Cardiac muscle cell (in vitro differentiated cells and primary cell): ENCODE measurements at regions not wholly inside any gene's neighbourhood (a gene's known extent, or its start where the extent isn't known, plus 50 kb on each side); places are given as distances from the start of the nearest gene placed in this dataset.
A peak's percentile ranks its signal among the peaks of the same experiment; 100 is the strongest.

Experiments used
- DNase-seq, 2 donors: peaks; one replicate each; pipeline versions ENCODE4 v3.0.0 to v3.0.0-alpha.2; 2010 to 2017; ENCODE audit warnings: low read depth in 1 of 2, low spot score in 1 of 2
- H3K27ac ChIP-seq: fragments of 200-600 bp; sonication (generic); 2 replicates; pipeline ENCODE4 v1.5.1; 2016
- H3K27me3 ChIP-seq: fragments of 200-600 bp; sonication (generic); 2 replicates; pipeline ENCODE4 v1.6.0; 2016; ENCODE audit warnings: control low read depth
- H3K36me3 ChIP-seq: fragments of 200-600 bp; sonication (generic); 2 replicates; pipeline ENCODE4 v1.5.1; 2016; ENCODE audit warnings: control low read depth
- H3K4me1 ChIP-seq: fragments of 200-600 bp; sonication (generic); 2 replicates; pipeline ENCODE4 v1.8.1; 2017; ENCODE audit warnings: low read depth, mild to moderate bottlenecking, mixed run types
- H3K4me3 ChIP-seq: fragments of 200-600 bp; sonication (generic); 2 replicates; pipeline ENCODE4 v1.5.1; 2016; ENCODE audit warnings: mild to moderate bottlenecking
- H3K9me3 ChIP-seq: fragments of 200-600 bp; sonication (generic); 2 replicates; pipeline ENCODE4 v1.5.1; 2017; ENCODE audit warnings: low read depth, mild to moderate bottlenecking, control low read depth
- CTCF ChIP-seq: IDR thresholded peaks from 2 replicates; pipeline ENCODE4 v1.5.1; 2012; ENCODE audit warnings: low read depth, mild to moderate bottlenecking, low read length

DNA sequence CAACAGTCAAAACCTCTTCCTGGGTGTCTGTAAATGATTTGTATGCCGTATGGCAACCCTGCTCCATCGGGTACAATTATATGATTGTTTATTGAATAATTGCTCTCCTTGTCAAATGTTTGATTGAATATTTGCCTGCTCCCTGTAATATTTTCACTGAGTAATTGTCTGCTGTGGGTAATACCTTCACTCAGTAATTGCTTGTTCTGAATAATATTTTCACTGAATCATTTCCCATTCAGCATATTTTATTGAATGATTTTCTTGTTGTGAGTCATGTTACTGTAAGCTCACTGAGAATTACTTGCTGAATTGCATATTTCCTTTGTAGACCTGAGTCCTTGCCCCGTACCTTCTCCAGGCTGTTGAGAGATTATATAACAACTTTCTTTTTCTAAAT lies 535.2 kb downstream of the METTL4 start:
- H3K36me3 ChIP-seq: no peaks in the 10 kb centered on the region
- no peak for DNase-seq
- no peaks in the 10 kb centered on the region for H3K27me3 ChIP-seq
- H3K27ac ChIP-seq: no peak overlapping the region
- no peaks in the 10 kb centered on the region for H3K4me1 ChIP-seq
- H3K4me3 ChIP-seq: no peak overlapping the region
- no peaks in the 10 kb centered on the region for H3K9me3 ChIP-seq
- no peak for TF ChIP-seq CTCF

DNA sequence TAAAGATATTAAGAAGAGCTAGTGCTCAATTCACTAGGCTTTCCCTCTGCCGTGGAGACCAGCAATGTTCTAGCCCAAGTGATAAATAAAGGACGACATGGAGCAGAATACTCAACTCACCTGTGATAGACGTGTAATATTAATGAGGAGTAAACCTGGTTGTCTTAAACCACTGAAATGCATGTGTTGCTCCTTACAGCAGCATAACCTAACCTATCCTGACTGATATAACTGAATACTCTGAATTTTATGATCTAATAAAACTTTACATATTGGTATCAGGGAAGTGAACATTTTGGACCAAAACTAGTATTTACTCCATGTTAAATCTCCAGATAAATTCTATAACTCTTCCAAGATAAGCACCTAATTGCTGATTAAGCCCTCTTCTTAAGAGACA lies 531.0 kb downstream of the METTL4 start:
- TF ChIP-seq CTCF: no peak
- DNase-seq: no peak
- Histone ChIP-seq H3K27ac (no peak overlapping the region), H3K4me3 (no peak overlapping the region), H3K36me3 (no peaks in the 10 kb centered on the region), H3K4me1 (no peaks in the 10 kb centered on the region), H3K27me3 (no peaks in the 10 kb centered on the region), H3K9me3 (no peaks in the 10 kb centered on the region)

DNA sequence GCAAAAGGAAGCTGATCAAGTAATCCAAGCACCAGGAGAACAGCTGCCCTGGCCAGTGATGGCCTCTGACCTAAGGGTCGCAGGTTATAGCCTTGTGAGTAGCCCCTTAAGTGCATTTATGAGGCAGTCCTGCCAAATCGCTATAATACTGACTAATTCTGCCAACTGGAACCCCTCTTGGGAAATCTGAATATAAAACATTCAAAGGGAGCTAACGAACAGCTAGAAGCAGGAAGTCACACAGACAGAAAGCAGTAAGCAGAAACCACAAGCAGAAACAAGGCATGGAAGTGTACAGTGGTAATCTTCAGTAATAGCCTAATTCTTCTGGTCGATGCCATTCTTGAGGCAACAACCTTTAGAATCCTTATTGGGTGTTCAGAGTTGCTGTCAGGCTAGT lies 521.3 kb downstream of the METTL4 start:
- no peak for TF ChIP-seq CTCF
- peak in 1 of 2 donors; percentile 37 for DNase-seq
- H3K27me3 ChIP-seq: no peaks in the 10 kb centered on the region
- no peak overlapping the region for H3K27ac ChIP-seq
- no peaks in the 10 kb centered on the region for H3K36me3 ChIP-seq
- no peak overlapping the region for H3K4me3 ChIP-seq
- H3K4me1 ChIP-seq: no peaks in the 10 kb centered on the region
- H3K9me3 ChIP-seq: no peaks in the 10 kb centered on the region

DNA sequence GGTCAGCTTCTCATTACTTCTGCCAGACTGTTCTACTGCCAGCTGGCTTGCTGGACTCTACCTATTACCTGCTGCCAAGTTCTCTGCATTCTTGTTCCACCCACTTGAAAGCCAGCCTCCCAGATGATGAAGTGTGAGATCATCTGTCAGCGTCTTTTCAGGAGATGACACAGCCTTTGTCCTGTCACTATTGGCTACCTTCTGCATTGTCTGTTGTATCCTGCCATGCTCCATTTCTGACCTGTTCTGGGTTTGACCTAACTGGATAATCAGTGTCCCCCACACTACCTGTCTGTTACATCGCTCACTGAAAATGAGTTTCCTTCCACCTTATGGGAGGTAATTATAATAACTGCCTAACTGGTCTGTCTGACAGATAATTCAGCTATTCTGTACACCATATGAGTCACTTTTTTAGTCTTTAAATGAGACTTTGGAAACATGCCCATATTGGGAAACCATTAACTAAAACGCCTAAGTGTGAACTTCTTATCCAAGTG lies 520.6 kb downstream of the METTL4 start:
- Histone ChIP-seq H3K9me3 (no peaks in the 10 kb centered on the region), H3K4me3 (no peak overlapping the region), H3K27me3 (no peaks in the 10 kb centered on the region), H3K27ac (no peak overlapping the region), H3K4me1 (no peaks in the 10 kb centered on the region), H3K36me3 (no peaks in the 10 kb centered on the region)
- peak in 1 of 2 donors; percentile 14 for DNase-seq
- no peak for TF ChIP-seq CTCF

DNA sequence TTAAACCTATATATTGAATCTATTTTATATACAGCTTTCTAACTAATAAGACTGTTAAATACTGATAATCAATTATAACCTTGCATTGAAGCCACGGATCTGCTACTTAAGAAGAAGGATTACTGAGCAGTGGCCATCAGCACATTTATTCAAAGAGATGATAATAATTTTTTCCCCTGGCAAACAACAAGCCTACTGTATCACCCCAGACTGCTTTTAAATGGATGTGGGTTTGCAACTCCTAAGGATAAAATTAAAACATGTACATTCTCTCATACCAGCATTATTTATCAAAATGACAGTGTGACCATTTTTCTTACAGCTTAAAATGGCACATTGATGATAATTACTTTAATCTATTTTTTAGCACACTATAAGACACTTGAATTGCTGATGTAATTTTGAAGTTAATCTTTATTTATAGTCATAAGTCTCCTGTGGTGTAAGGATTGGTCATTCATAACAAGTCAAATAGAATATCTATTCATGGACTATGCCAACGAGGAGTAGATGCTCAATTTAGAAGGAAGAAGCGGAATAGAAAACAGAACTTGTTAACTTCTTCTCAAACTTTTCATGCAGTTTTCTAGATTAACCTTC lies 517.7 kb downstream of the METTL4 start:
- DNase-seq: no peak
- TF ChIP-seq CTCF: no peak
- no peak overlapping the region for H3K4me3 ChIP-seq
- no peaks in the 10 kb centered on the region for H3K27me3 ChIP-seq
- no peaks in the 10 kb centered on the region for H3K9me3 ChIP-seq
- no peaks in the 10 kb centered on the region for H3K36me3 ChIP-seq
- no peak overlapping the region for H3K27ac ChIP-seq
- H3K4me1 ChIP-seq: no peaks in the 10 kb centered on the region
